OCI-LY7 (cell line): ENCODE measurements at regions not wholly inside any gene's neighbourhood (a gene's known extent, or its start where the extent isn't known, plus 50 kb on each side); places are given as distances from the start of the nearest gene placed in this dataset.

Experiments
- BruUV-seq: library from RNA; stranded (reverse); fragments of 400-500 nt; replicated peaks from 2 replicates; lab custom pipeline; 2021; lab: Mats Ljungman, UMichigan
- CTCF ChIA-PET: fragments of 300-600 bp; sonication (Branson Sonifier 250); formaldehyde crosslinking; loops from one replicate; lab custom pipeline; 2022; ENCODE audit warnings: antibody characterized with exemption; ENCODE audit not compliant: unreplicated experiment; lab: Charles Lee
- POLR2A ChIA-PET: fragments of 300-600 bp; sonication (Branson Sonifier 250); formaldehyde crosslinking; loops from one replicate; lab custom pipeline; 2022; ENCODE audit warnings: antibody characterized with exemption; lab: Charles Lee
- DNase-seq: peaks from one replicate; pipeline ENCODE4 v3.0.0-alpha.2; 2015; ENCODE audit warnings: low spot score
- H2AFZ ChIP-seq: fragments of 200-600 bp; sonication (generic), shearing (Covaris generic); 2 replicates; pipeline ENCODE4 v1.6.1; 2014; ENCODE audit warnings: mild to moderate bottlenecking, antibody characterized with exemption, low read length, moderate library complexity
- H3K27ac ChIP-seq: fragments of 200-600 bp; sonication (generic); 2 replicates; pipeline ENCODE4 v1.5.1; 2014; ENCODE audit warnings: mixed run types, low read depth, mild to moderate bottlenecking, moderate library complexity, low read length, inconsistent platforms; ENCODE audit not compliant: poor library complexity, severe bottlenecking
- H3K36me3 ChIP-seq: fragments of 200-600 bp; sonication (generic); 2 replicates; pipeline ENCODE4 v1.6.1; 2014; ENCODE audit warnings: mild to moderate bottlenecking, antibody characterized with exemption, low read length, moderate library complexity, mixed read lengths; ENCODE audit not compliant: insufficient read depth
- H3K4me1 ChIP-seq: fragments of 200-600 bp; sonication (generic); 2 replicates; pipeline ENCODE4 v1.5.1; 2014; ENCODE audit warnings: mild to moderate bottlenecking, low read length; ENCODE audit not compliant: insufficient read depth, poor library complexity, severe bottlenecking
- H3K4me2 ChIP-seq: fragments of 200-600 bp; sonication (generic); 2 replicates; pipeline ENCODE4 v1.6.1; 2014; ENCODE audit warnings: mild to moderate bottlenecking, low read length
- H3K4me3 ChIP-seq: fragments of 200-600 bp; sonication (generic); 2 replicates; pipeline ENCODE4 v1.5.1; 2014; ENCODE audit warnings: mild to moderate bottlenecking, low read depth, low read length; ENCODE audit not compliant: poor library complexity, severe bottlenecking
- H3K79me2 ChIP-seq: fragments of 200-600 bp; sonication (generic); 2 replicates; pipeline ENCODE4 v1.6.1; 2016; ENCODE audit warnings: low read depth, mild to moderate bottlenecking, low read length, moderate library complexity, mixed read lengths; ENCODE audit not compliant: insufficient read depth
- H3K9me2 ChIP-seq: fragments of 200-600 bp; sonication (generic); 2 replicates; pipeline ENCODE4 v1.6.1; 2016; ENCODE audit warnings: mild to moderate bottlenecking, low read length, mixed read lengths; ENCODE audit not compliant: insufficient read depth
- H3K9me3 ChIP-seq: fragments of 200-600 bp; sonication (generic); 2 replicates; pipeline ENCODE4 v1.6.1; 2014; ENCODE audit warnings: mild to moderate bottlenecking, mixed run types, low read length, mixed read lengths
- H4K20me1 ChIP-seq: fragments of 200-600 bp; sonication (generic); 2 replicates; pipeline ENCODE4 v1.6.1; 2014; ENCODE audit warnings: mild to moderate bottlenecking, antibody characterized with exemption, low read length, moderate library complexity, mixed read lengths; ENCODE audit not compliant: insufficient read depth
- CTCF ChIP-seq: fragments of 200-600 bp; sonication (generic); conservative IDR thresholded peaks from 2 replicates; pipeline ENCODE4 v1.5.1; 2014; ENCODE audit warnings: mild to moderate bottlenecking, antibody characterized with exemption, low read length, moderate library complexity, mixed read lengths
- EZH2phosphoT487 ChIP-seq: fragments of 200-600 bp; sonication (generic); IDR thresholded peaks from 2 replicates; pipeline ENCODE4 v1.6.1; 2018; ENCODE audit warnings: low read depth, borderline replicate concordance, mild to moderate bottlenecking, mixed run types, antibody characterized with exemption, low read length, moderate library complexity, mixed read lengths
- intact Hi-C: fragments of 100-400 bp; cut with micrococcal nuclease; formaldehyde crosslinking; loops from one replicate; pipeline ENCODE4 v1.10.0; 2022; ENCODE audit not compliant: unreplicated experiment

- Histone ChIP-seq H3K9me3 (no peaks in the 10 kb centered on the region), H3K9me2 (no peaks in the 10 kb centered on the region), H4K20me1 (no peaks in the 10 kb centered on the region), H3K4me1 (no peaks in the 10 kb centered on the region), H3K36me3 (no peaks in the 10 kb centered on the region), H3K27ac (no peak overlapping the region), H3K4me3 (no peak overlapping the region), H3K4me2 (no peak overlapping the region), H3K79me2 (no peaks in the 10 kb centered on the region), H2AFZ (no peak overlapping the region)
- POLR2A ChIA-PET: no interaction called here
- no peak for DNase-seq
- no TSS peak for BruUV-seq
- CTCF ChIA-PET: no interaction called here
- TF ChIP-seq CTCF (no peak), EZH2phosphoT487 (no peak)
- intact Hi-C loops: no loop called here
These were observed 113.2 kb upstream of the SOX21 start for GRCh38 chr13:94825507-94825906.

GRCh38 chr13:94824601-94825000, 112.3 kb upstream of the SOX21 start:
- no TSS peak for BruUV-seq
- H3K36me3 ChIP-seq: no peaks in the 10 kb centered on the region
- CTCF ChIA-PET: no interaction called here
- H3K27ac ChIP-seq: no peak overlapping the region
- no peaks in the 10 kb centered on the region for H4K20me1 ChIP-seq
- no peaks in the 10 kb centered on the region for H3K9me3 ChIP-seq
- DNase-seq: no peak
- POLR2A ChIA-PET: no interaction called here
- H2AFZ ChIP-seq: no peak overlapping the region
- no peaks in the 10 kb centered on the region for H3K4me1 ChIP-seq
- H3K4me2 ChIP-seq: no peak overlapping the region
- intact Hi-C loops: no loop called here
- no peaks in the 10 kb centered on the region for H3K9me2 ChIP-seq
- no peak overlapping the region for H3K4me3 ChIP-seq
- TF ChIP-seq EZH2phosphoT487 (no peak), CTCF (no peak)
- no peaks in the 10 kb centered on the region for H3K79me2 ChIP-seq

DNA sequence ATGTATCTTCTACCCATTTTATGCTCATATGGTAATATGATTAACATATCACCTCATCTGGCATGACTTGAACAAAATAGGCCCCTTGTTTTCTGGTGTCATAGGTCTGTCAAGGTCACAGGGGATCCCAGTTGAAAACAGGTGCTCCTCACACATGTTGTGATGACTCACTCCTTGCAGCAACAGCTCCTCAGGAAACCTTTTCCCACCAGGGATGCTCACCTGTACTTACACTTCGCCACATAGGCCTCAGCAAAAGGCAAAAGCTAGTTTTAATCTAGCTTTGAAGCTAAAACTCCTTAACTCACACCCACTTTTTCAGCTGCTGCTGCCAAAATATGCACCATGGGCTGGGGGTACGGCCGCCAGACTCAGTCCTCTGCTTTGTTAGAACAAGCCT, 110.0 kb upstream of the SOX21 start:
- no TSS peak for BruUV-seq
- no peaks in the 10 kb centered on the region for H3K4me1 ChIP-seq
- no peak overlapping the region for H3K4me2 ChIP-seq
- no peaks in the 10 kb centered on the region for H3K9me3 ChIP-seq
- TF ChIP-seq EZH2phosphoT487 (no peak), CTCF (no peak)
- H3K4me3 ChIP-seq: no peak overlapping the region
- no peak overlapping the region for H3K27ac ChIP-seq
- H3K79me2 ChIP-seq: no peaks in the 10 kb centered on the region
- ChIA-PET POLR2A (no interaction called here), CTCF (no interaction called here)
- intact Hi-C loops: no loop called here
- no peak overlapping the region for H2AFZ ChIP-seq
- DNase-seq: no peak
- no peaks in the 10 kb centered on the region for H4K20me1 ChIP-seq
- H3K9me2 ChIP-seq: no peaks in the 10 kb centered on the region
- no peaks in the 10 kb centered on the region for H3K36me3 ChIP-seq
